PC-9 (cell line): ENCODE measurements at regions not wholly inside any gene's neighbourhood (a gene's known extent, or its start where the extent isn't known, plus 50 kb on each side); places are given as distances from the start of the nearest gene placed in this dataset.

Experiments used
- BruUV-seq: library from RNA; stranded (reverse); fragments of 400-500 nt; replicated peaks from 2 replicates; lab custom pipeline; 2021; lab: Mats Ljungman, UMichigan
- CTCF ChIA-PET: fragments of 300-600 bp; sonication (Branson Sonifier 250); formaldehyde crosslinking; loops from one replicate; lab custom pipeline; 2022; ENCODE audit warnings: antibody characterized with exemption; lab: Charles Lee
- POLR2A ChIA-PET: fragments of 300-600 bp; sonication (Branson Sonifier 250); formaldehyde crosslinking; loops from one replicate; lab custom pipeline; 2022; ENCODE audit warnings: antibody characterized with exemption; ENCODE audit not compliant: unreplicated experiment; lab: Charles Lee
- DNase-seq, 2 experiments: peaks; one replicate each; pipeline versions ENCODE4 v3.0.0 to v3.0.0-alpha.2; 2015 to 2022; ENCODE audit warnings: mixed read lengths in 1 of 2
- H2AFZ ChIP-seq: fragments of 200-600 bp; sonication (generic); 2 replicates; pipeline ENCODE4 v1.8.1; 2017; ENCODE audit warnings: antibody characterized with exemption
- H3F3A ChIP-seq: fragments of 200-600 bp; sonication (generic); 2 replicates; pipeline ENCODE4 v1.8.1; 2017; ENCODE audit warnings: antibody characterized with exemption, mild to moderate bottlenecking, low read depth; ENCODE audit not compliant: insufficient read depth
- H3K27ac ChIP-seq: fragments of 200-600 bp; sonication (generic); 2 replicates; pipeline ENCODE4 v1.6.1; 2016; ENCODE audit warnings: mixed run types
- H3K27me3 ChIP-seq: fragments of 200-600 bp; sonication (generic); 2 replicates; pipeline ENCODE4 v1.6.1; 2016; ENCODE audit warnings: low read depth, mixed run types; ENCODE audit not compliant: insufficient read depth
- H3K36me3 ChIP-seq: fragments of 200-600 bp; sonication (generic); 2 replicates; pipeline ENCODE4 v1.6.1; 2016; ENCODE audit warnings: low read depth, mixed run types
- H3K4me1 ChIP-seq: fragments of 200-600 bp; sonication (generic); replicated peaks from 2 replicates; pipeline ENCODE4 v1.6.1; 2016; ENCODE audit warnings: mixed run types; ENCODE audit not compliant: insufficient read depth
- H3K4me2 ChIP-seq: fragments of 200-600 bp; sonication (generic); 2 replicates; pipeline ENCODE4 v1.6.1; 2017; ENCODE audit warnings: mixed run types
- H3K4me3 ChIP-seq: fragments of 200-600 bp; sonication (generic); 2 replicates; pipeline ENCODE4 v1.6.1; 2016; ENCODE audit warnings: mixed run types
- H3K79me2 ChIP-seq: fragments of 200-600 bp; sonication (generic); 2 replicates; pipeline ENCODE4 v1.6.1; 2017; ENCODE audit warnings: low read depth, mixed run types
- H3K9me2 ChIP-seq: fragments of 200-600 bp; sonication (generic); 2 replicates; pipeline ENCODE4 v1.8.1; 2017; ENCODE audit warnings: mild to moderate bottlenecking; ENCODE audit not compliant: insufficient read depth
- H3K9me3 ChIP-seq: fragments of 200-600 bp; sonication (generic); 2 replicates; pipeline ENCODE4 v1.8.1; 2016; ENCODE audit warnings: low read depth; ENCODE audit not compliant: insufficient read depth
- H4K20me1 ChIP-seq: fragments of 200-600 bp; sonication (generic); 2 replicates; pipeline ENCODE4 v1.8.1; 2017; ENCODE audit not compliant: insufficient read depth
- CTCF ChIP-seq: fragments of 200-600 bp; sonication (generic); conservative IDR thresholded peaks from 2 replicates; pipeline ENCODE4 v1.6.1; 2017; ENCODE audit warnings: mixed run types, antibody characterized with exemption, mild to moderate bottlenecking, moderate library complexity
- EZH2 ChIP-seq: fragments of 200-600 bp; sonication (generic); IDR thresholded peaks from 2 replicates; pipeline ENCODE4 v1.8.0; 2017; ENCODE audit warnings: antibody characterized with exemption, low read depth
- intact Hi-C: fragments of 100-400 bp; cut with micrococcal nuclease; formaldehyde crosslinking; loops from one replicate; pipeline ENCODE4 v1.10.0; 2022; ENCODE audit not compliant: unreplicated experiment

GRCh38 chr5:27548484-27548883, 510.1 kb upstream of the CDH9 start:
- TF ChIP-seq EZH2 (no peak), CTCF (no peak)
- H3K4me3 ChIP-seq = no peak overlapping the region
- no peak for DNase-seq
- H3K9me2 ChIP-seq = no peaks in the 10 kb centered on the region
- H3K9me3 ChIP-seq = no peaks in the 10 kb centered on the region
- no peak overlapping the region for H2AFZ ChIP-seq
- CTCF ChIA-PET = no interaction called here
- H3K79me2 ChIP-seq = no peaks in the 10 kb centered on the region
- H3K4me1 ChIP-seq = no peaks in the 10 kb centered on the region
- H3K27ac ChIP-seq = no peak overlapping the region
- H3K27me3 ChIP-seq = no peaks in the 10 kb centered on the region
- no peaks in the 10 kb centered on the region for H4K20me1 ChIP-seq
- no peak overlapping the region for H3K4me2 ChIP-seq
- BruUV-seq = no TSS peak
- no peaks in the 10 kb centered on the region for H3F3A ChIP-seq
- H3K36me3 ChIP-seq = no peaks in the 10 kb centered on the region
- POLR2A ChIA-PET = no interaction called here
- intact Hi-C loops = no loop called here

- no peak overlapping the region for H2AFZ ChIP-seq
- H3F3A ChIP-seq = no peaks in the 10 kb centered on the region
- no peak overlapping the region for H3K27ac ChIP-seq
- no peaks in the 10 kb centered on the region for H3K27me3 ChIP-seq
- BruUV-seq = no TSS peak
- no peak overlapping the region for H3K4me2 ChIP-seq
- H3K4me1 ChIP-seq = no peaks in the 10 kb centered on the region
- H3K9me2 ChIP-seq = no peaks in the 10 kb centered on the region
- H3K36me3 ChIP-seq = no peaks in the 10 kb centered on the region
- TF ChIP-seq CTCF (no peak), EZH2 (no peak)
- no peaks in the 10 kb centered on the region for H3K9me3 ChIP-seq
- ChIA-PET POLR2A (no interaction called here), CTCF (interaction anchor here (0.6 kb wide), 1 partner anchor 90 kb away, joined by 4 read pairs; no protein-coding TSS in a partner anchor)
- no peak overlapping the region for H3K4me3 ChIP-seq
- H3K79me2 ChIP-seq = no peaks in the 10 kb centered on the region
- no peak for DNase-seq
- intact Hi-C loops = no loop called here
- no peaks in the 10 kb centered on the region for H4K20me1 ChIP-seq
These were observed 496.7 kb upstream of the CDH9 start for GRCh38 chr5:27535031-27535557.

GRCh38 chr5:27532305-27532704, 493.9 kb upstream of the CDH9 start:
- no TSS peak for BruUV-seq
- CTCF ChIA-PET = no interaction called here
- TF ChIP-seq EZH2 (no peak), CTCF (no peak)

More at GRCh38 chr5:27532305-27532704, 493.9 kb upstream of the CDH9 start:
- no peak for DNase-seq
- Histone ChIP-seq H3K9me2 (no peaks in the 10 kb centered on the region), H3K4me2 (no peak overlapping the region), H4K20me1 (no peaks in the 10 kb centered on the region), H3K36me3 (no peaks in the 10 kb centered on the region), H3F3A (no peaks in the 10 kb centered on the region), H3K27ac (no peak overlapping the region), H2AFZ (no peak overlapping the region), H3K79me2 (no peaks in the 10 kb centered on the region), H3K4me1 (no peaks in the 10 kb centered on the region), H3K27me3 (no peaks in the 10 kb centered on the region), H3K9me3 (no peaks in the 10 kb centered on the region), H3K4me3 (no peak overlapping the region)
- POLR2A ChIA-PET = no interaction called here
- intact Hi-C loops = no loop called here
